PC-3 (cell line): ENCODE measurements at regions not wholly inside any gene's neighbourhood (a gene's known extent, or its start where the extent isn't known, plus 50 kb on each side); places are given as distances from the start of the nearest gene placed in this dataset.

Experiments
- CTCF ChIP-seq: fragments of 300-600 bp; sonication (generic); conservative IDR thresholded peaks from 2 replicates; pipeline ENCODE4 v1.5.1; 2017; ENCODE audit warnings: antibody characterized with exemption, low read depth, mild to moderate bottlenecking, low read length
- EZH2 ChIP-seq: fragments of 300-600 bp; sonication (generic); IDR thresholded peaks from one replicate; pipeline ENCODE4 v1.6.1; 2017; ENCODE audit warnings: antibody characterized with exemption, mild to moderate bottlenecking, low read length; ENCODE audit not compliant: unreplicated experiment
- EZH2phosphoT487 ChIP-seq: fragments of 300-600 bp; sonication (generic); IDR thresholded peaks from 2 replicates; pipeline ENCODE4 v1.6.1; 2018; ENCODE audit warnings: mild to moderate bottlenecking, antibody characterized with exemption, low read length, borderline replicate concordance

- TF ChIP-seq CTCF (no peak), EZH2 (no peak), EZH2phosphoT487 (no peak)
Observed at GRCh38 chr13:31862828-31863227, 123.5 kb downstream of the RXFP2 start.
